GM12891 (cell line): ENCODE measurements at regions not wholly inside any gene's neighbourhood (a gene's known extent, or its start where the extent isn't known, plus 50 kb on each side); places are given as distances from the start of the nearest gene placed in this dataset.

ENCODE experiments used
- DNase-seq: peaks from one replicate; pipeline ENCODE4 v3.0.0; 2011; ENCODE audit warnings: low spot score; ENCODE audit not compliant: insufficient read length
- FAIRE-seq: peaks from 2 replicates; lab custom pipeline; 2011; peaks lifted over from hg19 to GRCh38; lab: Jason Lieb, UNC
- PAX5 ChIP-seq: IDR thresholded peaks from 2 replicates; pipeline ENCODE4 v1.6.1; 2011; ENCODE audit warnings: low read length, moderate library complexity, mild to moderate bottlenecking; ENCODE audit not compliant: insufficient read depth, severe bottlenecking
- POLR2A ChIP-seq: IDR thresholded peaks from 2 replicates; pipeline ENCODE4 v1.6.1; 2011; ENCODE audit warnings: low read depth, low read length, control low read depth
- POLR2AphosphoS5 ChIP-seq: IDR thresholded peaks from 2 replicates; pipeline ENCODE4 v1.6.1; 2011; ENCODE audit warnings: low read depth, low read length, control low read depth
- POU2F2 ChIP-seq: IDR thresholded peaks from 2 replicates; pipeline ENCODE4 v1.6.1; 2011; ENCODE audit warnings: low read depth, mild to moderate bottlenecking, control low read depth, low read length, moderate library complexity
- SPI1 ChIP-seq: IDR thresholded peaks from 2 replicates; pipeline ENCODE4 v1.6.1; 2011; ENCODE audit warnings: low read depth, low read length, control low read depth
- TAF1 ChIP-seq: IDR thresholded peaks from 2 replicates; pipeline ENCODE4 v1.6.1; 2011; ENCODE audit warnings: low read depth, low read length, control low read depth

GRCh38 chr20:24097506-24098245 is 109.1 kb upstream of the GGTLC1 start:
- FAIRE-seq: no peak

GRCh38 chr20:24096864-24097450 is 108.4 kb upstream of the GGTLC1 start:
- TF ChIP-seq POLR2AphosphoS5 (no peak), SPI1 (no peak)
- DNase-seq: no peak

More at GRCh38 chr20:24097506-24098245, 109.1 kb upstream of the GGTLC1 start:
- TF ChIP-seq POU2F2 (no peak), TAF1 (no peak), POLR2A (no peak), SPI1 (no peak), PAX5 (no peak), POLR2AphosphoS5 (no peak)
- no peak for DNase-seq

GRCh38 chr20:24096264-24096663 is 107.7 kb upstream of the GGTLC1 start:
- TF ChIP-seq POLR2AphosphoS5: no peak
- DNase-seq: no peak
- no peak for FAIRE-seq

More at GRCh38 chr20:24096864-24097450, 108.4 kb upstream of the GGTLC1 start:
- no peak for FAIRE-seq

GRCh38 chr20:24095756-24096155 is 107.2 kb upstream of the GGTLC1 start:
- no peak for DNase-seq
- FAIRE-seq: no peak
- TF ChIP-seq POLR2AphosphoS5 (no peak), PAX5 (no peak), TAF1 (no peak), SPI1 (no peak), POLR2A (no peak), POU2F2 (no peak)

- FAIRE-seq: no peak
- DNase-seq: no peak
- no peak for TF ChIP-seq POLR2AphosphoS5
- TF ChIP-seq PAX5: no peak
- no peak for TF ChIP-seq POU2F2
- TF ChIP-seq POLR2A: no peak
- TF ChIP-seq SPI1: no peak
- no peak for TF ChIP-seq TAF1
Observed at GRCh38 chr20:24095303-24095702, 106.7 kb upstream of the GGTLC1 start.

GRCh38 chr20:24089576-24089975 is 101.0 kb upstream of the GGTLC1 start:
- DNase-seq: no peak

GRCh38 chr20:24086121-24086520 is 97.5 kb upstream of the GGTLC1 start:
- FAIRE-seq: no peak

More at GRCh38 chr20:24089576-24089975, 101.0 kb upstream of the GGTLC1 start:
- no peak for TF ChIP-seq PAX5
- FAIRE-seq: no peak

GRCh38 chr20:24084281-24084680 is 95.7 kb upstream of the GGTLC1 start:
- DNase-seq (no peak), FAIRE-seq (no peak)
- no peak for TF ChIP-seq PAX5
- TF ChIP-seq POLR2A: no peak

More at GRCh38 chr20:24086121-24086520, 97.5 kb upstream of the GGTLC1 start:
- TF ChIP-seq SPI1: no peak
- no peak for DNase-seq

- TF ChIP-seq PAX5: no peak
- TF ChIP-seq POU2F2: no peak
- no peak for TF ChIP-seq POLR2AphosphoS5
- no peak for TF ChIP-seq SPI1
- TF ChIP-seq POLR2A: no peak
- TF ChIP-seq TAF1: no peak
- DNase-seq: no peak
- FAIRE-seq: no peak
Observed at GRCh38 chr20:24081077-24081476, 92.5 kb upstream of the GGTLC1 start.

GRCh38 chr20:24079661-24080412 is 91.3 kb upstream of the GGTLC1 start:
- FAIRE-seq (no peak), DNase-seq (no peak)
- no peak for TF ChIP-seq PAX5
